Muscle of leg (tissue), 3 donors: ENCODE measurements at regions not wholly inside any gene's neighbourhood (a gene's known extent, or its start where the extent isn't known, plus 50 kb on each side); places are given as distances from the start of the nearest gene placed in this dataset.

Experiments used
- DNase-seq: peaks from one replicate; pipeline ENCODE4 v3.0.0; 2013
- H3K27ac ChIP-seq: one replicate; pipeline ENCODE4 v1.5.1; 2013; ENCODE audit warnings: mild to moderate bottlenecking, low read length, control low read depth
- H3K27me3 ChIP-seq: one replicate; pipeline ENCODE4 v1.6.1; 2013; ENCODE audit warnings: low read length; ENCODE audit not compliant: control insufficient read depth, insufficient read depth
- H3K36me3 ChIP-seq: one replicate; pipeline ENCODE4 v1.6.1; 2013; ENCODE audit warnings: low read length; ENCODE audit not compliant: control insufficient read depth, insufficient read depth
- H3K4me1 ChIP-seq: one replicate; pipeline ENCODE4 v1.6.1; 2013; ENCODE audit warnings: low read length; ENCODE audit not compliant: control insufficient read depth, insufficient read depth
- H3K4me3 ChIP-seq: one replicate; pipeline ENCODE4 v1.5.1; 2013; ENCODE audit warnings: low read length, control low read depth
- H3K9me3 ChIP-seq: replicated peaks from 2 replicates; pipeline ENCODE4 v1.6.1; 2013; ENCODE audit warnings: low read depth, low read length; ENCODE audit not compliant: control insufficient read depth
- WGBS: methylation state at CpG from one replicate; pipeline ENCODE4 v1.1.5; 2013; ENCODE audit warnings: missing lambda C conversion rate; ENCODE audit not compliant: insufficient coverage; 5-methylcytosine and 5-hydroxymethylcytosine counted together

DNA sequence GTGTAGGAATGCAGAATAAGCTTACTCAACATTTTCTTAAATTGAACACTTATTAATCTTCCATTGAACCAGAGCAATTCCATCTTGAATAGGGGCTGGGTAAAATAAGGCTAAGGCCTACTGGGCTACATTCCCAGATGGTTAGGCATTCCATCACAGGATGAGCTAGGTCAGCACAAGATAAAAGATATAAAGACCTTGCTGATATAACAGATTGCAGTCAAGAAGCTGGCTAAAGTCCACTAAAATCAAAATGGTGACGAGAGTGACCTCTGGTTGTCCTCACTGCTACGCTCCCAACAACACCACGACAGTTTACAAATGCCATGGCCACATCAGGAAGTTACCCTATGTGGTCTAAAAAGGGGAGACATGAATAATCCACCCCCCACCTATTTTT is 156.1 kb downstream of the NXNL2 start:
- WGBS, result no CpG with 5 or more reads among the region's 3 CpGs
- DNase-seq, result no peak
- no peaks in the 10 kb centered on the region for H3K27me3 ChIP-seq
- H3K9me3 ChIP-seq, result peaks cover 5% of the 10 kb centered on the region
- H3K36me3 ChIP-seq, result no peaks in the 10 kb centered on the region
- H3K4me1 ChIP-seq, result peaks cover 10% of the 10 kb centered on the region
- H3K27ac ChIP-seq, result no peak overlapping the region
- no peak overlapping the region for H3K4me3 ChIP-seq

DNA sequence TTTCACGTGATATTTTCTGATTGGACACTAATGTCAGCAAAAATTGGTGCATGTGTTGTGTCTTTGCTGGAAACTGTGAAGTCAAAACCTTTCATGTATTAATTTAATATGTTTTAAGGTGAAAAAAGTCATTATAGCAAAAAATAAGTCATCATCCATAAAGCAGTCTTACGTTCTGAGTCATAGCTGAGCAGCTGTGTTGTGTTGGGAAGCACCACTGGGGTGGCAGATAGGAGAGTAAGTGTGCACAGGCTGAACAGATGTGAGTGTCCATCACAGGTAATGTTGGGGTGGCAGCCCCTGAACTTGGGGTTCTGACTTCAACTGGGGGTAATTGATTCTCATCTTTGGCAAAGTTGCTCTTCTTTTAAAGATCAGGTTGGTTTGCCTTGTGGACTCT is 156.8 kb downstream of the NXNL2 start:
- Histone ChIP-seq H3K27me3 (no peaks in the 10 kb centered on the region), H3K9me3 (peaks cover 5% of the 10 kb centered on the region), H3K4me3 (no peak overlapping the region), H3K36me3 (no peaks in the 10 kb centered on the region), H3K4me1 (peaks cover 10% of the 10 kb centered on the region), H3K27ac (no peak overlapping the region)
- no CpG with 5 or more reads among the region's 2 CpGs for WGBS
- DNase-seq, result no peak

DNA sequence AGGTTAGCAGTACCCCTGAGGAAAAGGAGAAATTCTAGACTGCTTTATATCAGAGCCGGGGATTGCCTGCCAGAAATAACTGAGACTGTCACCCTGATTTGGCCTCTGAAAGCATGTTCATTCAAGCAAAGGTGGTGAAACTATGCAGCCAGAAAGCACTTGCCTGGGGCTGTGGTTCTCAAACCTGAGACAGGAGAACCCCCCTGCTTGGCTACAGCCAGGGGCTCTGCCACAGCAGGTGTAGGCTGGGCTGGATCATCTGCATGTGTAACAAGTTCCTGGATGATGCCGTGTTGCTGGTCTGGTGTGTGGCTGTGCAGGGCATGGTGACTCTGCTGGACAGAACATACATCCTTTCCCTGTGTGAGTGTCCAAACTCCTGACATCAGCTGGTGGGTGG is 157.8 kb downstream of the NXNL2 start:
- Histone ChIP-seq H3K27me3 (no peaks in the 10 kb centered on the region), H3K9me3 (peaks cover 5% of the 10 kb centered on the region), H3K27ac (no peak overlapping the region), H3K4me3 (no peak overlapping the region), H3K4me1 (peaks cover 12% of the 10 kb centered on the region), H3K36me3 (no peaks in the 10 kb centered on the region)
- WGBS, result 83% methylated on average over 2 of the region's 2 CpGs
- DNase-seq, result no peak

DNA sequence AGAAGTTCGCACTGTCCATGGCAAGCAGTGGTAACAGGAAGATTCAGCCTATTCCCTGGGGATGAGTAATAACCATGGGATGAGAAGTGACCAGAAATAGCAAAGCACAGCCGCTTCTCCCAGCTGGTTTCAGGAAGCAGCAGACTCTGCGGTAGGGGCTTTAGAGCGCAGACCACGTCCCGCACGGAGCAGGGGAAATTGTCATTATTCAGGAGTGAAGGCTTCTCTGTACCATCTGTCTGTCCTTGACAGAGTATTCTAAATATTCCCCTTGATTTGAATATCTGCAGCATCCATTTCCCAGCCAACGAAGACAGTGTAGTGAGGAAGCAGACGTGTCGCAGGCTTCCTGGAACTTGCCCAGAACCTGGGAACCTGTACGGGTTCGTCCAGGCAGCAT is 159.6 kb downstream of the NXNL2 start:
- 56% methylated on average over 7 of the region's 12 CpGs for WGBS
- Histone ChIP-seq H3K36me3 (no peaks in the 10 kb centered on the region), H3K9me3 (peaks cover 5% of the 10 kb centered on the region), H3K27me3 (no peaks in the 10 kb centered on the region), H3K4me1 (peaks cover 17% of the 10 kb centered on the region), H3K27ac (peak overlapping the region; percentile 31), H3K4me3 (no peak overlapping the region)
- peak; percentile 62 for DNase-seq

DNA sequence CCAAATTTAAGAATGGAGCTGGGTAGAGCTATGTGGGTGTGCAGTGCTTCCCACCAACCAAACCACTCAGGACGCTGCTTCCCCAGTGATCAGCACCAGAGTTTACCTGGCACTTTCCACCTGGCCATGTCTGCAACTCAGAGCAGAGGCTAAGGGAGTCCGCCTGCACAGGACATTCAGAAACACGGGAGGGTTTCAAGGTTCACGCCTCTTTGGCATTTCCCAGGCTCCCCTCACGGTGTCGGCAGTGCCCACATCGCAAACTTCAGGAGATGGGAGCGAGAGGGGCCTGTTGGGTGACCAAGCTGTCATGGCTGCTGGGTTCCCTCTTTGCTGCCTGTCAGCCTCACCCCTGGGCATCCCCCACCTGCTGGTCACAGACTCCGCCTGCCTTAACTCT is 161.5 kb downstream of the NXNL2 start:
- no peak overlapping the region for H3K4me3 ChIP-seq
- H3K9me3 ChIP-seq, result peaks cover 7% of the 10 kb centered on the region
- peaks cover 17% of the 10 kb centered on the region for H3K4me1 ChIP-seq
- H3K27ac ChIP-seq, result no peak overlapping the region
- no peaks in the 10 kb centered on the region for H3K36me3 ChIP-seq
- H3K27me3 ChIP-seq, result no peaks in the 10 kb centered on the region
- 96% methylated on average over 9 of the region's 9 CpGs for WGBS
- no peak for DNase-seq

DNA sequence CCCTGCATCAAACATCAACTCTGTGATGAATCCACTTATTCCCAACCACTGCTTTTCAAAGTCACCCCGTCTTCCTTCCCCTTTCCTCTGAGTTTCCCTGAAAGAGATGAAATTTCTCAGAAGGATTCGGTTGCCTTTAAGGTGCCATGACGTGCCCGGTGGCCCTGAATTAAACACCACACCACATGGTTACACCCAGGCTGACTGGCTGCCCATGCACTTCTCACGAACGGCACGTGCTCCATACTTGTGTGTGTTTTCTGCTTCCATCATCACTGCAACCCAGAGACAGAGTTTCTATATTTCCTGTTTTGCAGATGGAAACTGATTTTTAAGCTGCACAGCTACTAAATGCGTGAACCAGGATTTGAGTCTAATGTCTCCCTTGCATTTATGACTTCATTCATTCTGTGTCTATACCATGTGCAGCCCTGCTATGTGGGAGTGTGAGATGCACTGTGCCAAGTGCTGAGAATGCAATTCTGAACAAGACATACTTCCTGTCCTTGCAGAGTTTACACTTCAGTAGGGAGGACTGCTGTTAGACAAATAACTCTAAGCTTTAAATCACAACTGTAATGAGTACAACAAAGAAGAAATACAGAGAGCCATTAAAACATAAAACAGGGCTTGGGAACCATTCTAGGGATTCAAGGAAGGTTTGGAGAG is 162.9 kb downstream of the NXNL2 start:
- DNase-seq, result peak; percentile 64
- H3K36me3 ChIP-seq, result no peaks in the 10 kb centered on the region
- WGBS, result 59% methylated on average over 6 of the region's 8 CpGs
- no peak overlapping the region for H3K27ac ChIP-seq
- H3K4me1 ChIP-seq, result peaks cover 13% of the 10 kb centered on the region
- no peaks in the 10 kb centered on the region for H3K27me3 ChIP-seq
- no peak overlapping the region for H3K4me3 ChIP-seq
- H3K9me3 ChIP-seq, result peaks cover 7% of the 10 kb centered on the region

DNA sequence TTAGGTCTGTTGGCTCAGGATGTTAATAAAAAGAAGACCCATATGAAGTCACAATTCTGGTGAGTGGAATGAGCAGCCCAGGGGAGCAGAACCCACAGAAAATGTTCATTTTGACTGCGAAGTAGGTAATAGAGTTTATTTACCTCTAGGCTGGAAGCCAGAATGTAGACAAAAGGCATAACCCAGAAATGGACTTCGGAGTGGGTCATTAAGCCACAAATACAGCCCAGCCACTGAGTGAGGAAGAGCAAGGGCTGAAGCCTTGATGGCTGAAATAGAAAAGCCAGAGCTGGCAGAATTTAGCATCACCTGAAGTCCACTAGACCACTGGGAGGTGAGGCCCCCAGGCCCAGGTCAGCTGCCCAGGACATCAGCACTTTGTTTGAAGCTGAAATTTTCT is 168.0 kb downstream of the NXNL2 start:
- no peak overlapping the region for H3K27ac ChIP-seq

DNA sequence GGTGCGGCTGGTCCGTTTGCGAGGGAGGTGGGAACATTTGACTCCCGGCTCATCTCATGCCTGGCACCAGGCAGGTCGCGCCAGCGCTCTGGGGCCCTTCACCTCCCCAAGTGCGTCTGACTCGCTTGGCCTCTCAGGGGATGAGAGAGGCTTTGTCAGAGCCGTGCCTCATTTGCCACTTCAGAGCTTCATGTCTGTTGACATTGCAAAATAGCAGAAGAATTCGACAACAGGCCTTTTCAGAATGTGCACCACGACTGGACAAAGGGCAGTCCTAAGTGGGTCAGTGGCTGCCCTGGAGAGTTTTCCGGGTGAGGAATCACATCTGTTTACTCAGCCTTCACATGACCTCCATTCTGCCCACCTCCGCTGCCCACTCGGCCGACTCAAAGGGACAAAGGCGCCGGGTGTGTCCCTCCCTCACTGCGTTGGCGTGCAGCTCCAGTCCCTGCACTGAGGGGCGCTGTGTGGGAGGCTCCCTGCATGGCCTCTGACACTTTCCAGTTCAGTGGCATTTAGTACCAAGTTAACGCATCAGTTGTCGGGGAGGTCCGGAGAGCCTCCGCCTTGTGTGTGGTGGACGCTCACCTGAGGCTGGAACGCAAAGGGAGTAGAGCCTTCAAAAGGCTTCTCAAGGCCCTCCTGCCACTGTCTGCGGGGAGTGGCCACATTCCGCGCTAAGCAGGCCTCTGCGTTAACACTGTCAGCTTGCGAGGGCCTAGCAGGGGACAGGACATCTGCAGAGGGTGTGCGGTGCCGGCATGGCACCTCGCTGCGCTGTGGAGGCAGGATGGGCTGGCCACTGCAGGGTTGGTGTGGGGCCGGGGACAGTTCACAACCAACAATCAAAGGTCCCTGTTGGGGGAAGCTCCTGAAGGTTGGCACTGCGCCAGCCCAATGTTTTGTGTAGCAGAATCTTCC is 171.5 kb downstream of the NXNL2 start:
- Histone ChIP-seq H3K4me3 (no peak overlapping the region), H3K27me3 (no peaks in the 10 kb centered on the region), H3K4me1 (no peaks in the 10 kb centered on the region), H3K36me3 (no peaks in the 10 kb centered on the region), H3K27ac (no peak overlapping the region), H3K9me3 (no peaks in the 10 kb centered on the region)
- WGBS, result 92% methylated on average over 36 of the region's 38 CpGs
- DNase-seq, result no peak

More for the DNA sequence above, 168.0 kb downstream of the NXNL2 start:
- H3K4me3 ChIP-seq, result no peak overlapping the region
- peaks cover 2% of the 10 kb centered on the region for H3K9me3 ChIP-seq
- 50% methylated on average over 2 of the region's 2 CpGs for WGBS
- no peak for DNase-seq
- H3K4me1 ChIP-seq, result peaks cover 3% of the 10 kb centered on the region
- no peaks in the 10 kb centered on the region for H3K36me3 ChIP-seq
- no peaks in the 10 kb centered on the region for H3K27me3 ChIP-seq

DNA sequence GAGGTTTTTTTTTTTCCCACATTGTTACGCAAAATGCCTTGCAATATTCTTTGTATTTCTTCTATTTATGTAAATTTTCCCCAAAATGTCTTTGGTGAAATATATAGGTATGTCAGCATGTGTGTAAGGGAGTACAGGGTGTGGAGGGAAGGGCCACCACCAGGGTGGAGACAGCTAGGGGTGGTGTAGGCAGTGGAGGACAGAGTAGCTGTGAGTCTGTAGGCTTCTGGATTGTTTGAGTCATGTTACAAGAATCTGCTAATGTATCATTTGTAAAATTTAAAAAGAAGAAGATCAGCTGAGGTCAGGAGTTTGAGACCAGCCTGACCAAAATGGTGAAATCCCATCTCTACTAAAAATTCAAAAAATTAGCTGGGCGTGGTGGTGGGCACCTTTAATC is 175.5 kb downstream of the NXNL2 start:
- Histone ChIP-seq H3K4me1 (no peaks in the 10 kb centered on the region), H3K4me3 (no peak overlapping the region), H3K9me3 (peaks cover 2% of the 10 kb centered on the region), H3K27me3 (no peaks in the 10 kb centered on the region), H3K27ac (no peak overlapping the region), H3K36me3 (no peaks in the 10 kb centered on the region)
- DNase-seq, result no peak
- 100% methylated on average over 1 of the region's 2 CpGs for WGBS

DNA sequence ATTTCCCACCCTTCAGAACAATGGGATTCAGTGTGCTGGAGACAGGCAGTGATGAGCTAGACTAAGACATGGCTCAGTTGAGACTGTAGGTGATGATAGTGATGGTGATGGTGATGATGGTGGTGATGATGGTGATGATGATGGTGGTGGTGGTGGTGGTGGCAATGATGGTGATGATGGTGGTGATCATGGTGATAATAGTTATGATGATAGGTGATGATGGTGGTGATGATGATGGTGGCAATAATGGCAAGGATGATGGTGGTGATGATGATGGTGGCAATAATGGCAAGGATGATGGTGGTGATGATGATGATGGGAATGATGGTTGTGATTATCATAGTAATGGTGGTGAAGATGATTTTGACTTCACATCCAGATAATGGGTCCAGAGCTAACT is 176.7 kb downstream of the NXNL2 start:
- DNase-seq, result no peak
- peaks cover 5% of the 10 kb centered on the region for H3K9me3 ChIP-seq
- H3K27me3 ChIP-seq, result no peaks in the 10 kb centered on the region
- H3K4me1 ChIP-seq, result no peaks in the 10 kb centered on the region
- no peaks in the 10 kb centered on the region for H3K36me3 ChIP-seq
- H3K27ac ChIP-seq, result no peak overlapping the region
- no peak overlapping the region for H3K4me3 ChIP-seq
